ENCODE measurements at regions not wholly inside any gene's neighbourhood (a gene's known extent, or its start where the extent isn't known, plus 50 kb on each side); places are given as distances from the start of the nearest gene placed in this dataset.
"Not testable (repeated sequence)": the region's sequence is repeated elsewhere in the genome, so short reads cannot be mapped to it uniquely, and the experiment has no call there.

GRCh38 chr3:194251007-194251406 lies 100.1 kb downstream of the CPN2 start:
- no peak for DNase-seq

GRCh38 chr3:194251461-194251860 lies 99.7 kb downstream of the CPN2 start:
- DNase-seq: no peak

GRCh38 chr3:194251891-194252560 lies 99.1 kb downstream of the CPN2 start:
- DNase-seq: no peak

GRCh38 chr3:194253270-194253669 lies 97.9 kb downstream of the CPN2 start:
- no peak for DNase-seq

- no peak for DNase-seq
Measured at GRCh38 chr3:194254040-194254439, 97.1 kb downstream of the CPN2 start.

- no peak for DNase-seq
Measured at GRCh38 chr3:194255252-194256039, 95.7 kb downstream of the CPN2 start.

- DNase-seq: no peak
Measured at GRCh38 chr3:194256040-194256945, 94.8 kb downstream of the CPN2 start.

- peak; percentile 14 for DNase-seq
Measured at GRCh38 chr3:194257151-194257621, 93.9 kb downstream of the CPN2 start.

GRCh38 chr3:194257916-194258668 lies 93.0 kb downstream of the CPN2 start:
- DNase-seq: no peak

- DNase-seq: no peak
Measured at GRCh38 chr3:194259982-194260766, 91.0 kb downstream of the CPN2 start.

GRCh38 chr3:194261581-194262063 lies 89.5 kb downstream of the CPN2 start:
- DNase-seq: no peak

- no peak for DNase-seq
Measured at GRCh38 chr3:194262176-194262924, 88.8 kb downstream of the CPN2 start.

- DNase-seq: no peak
Measured at GRCh38 chr3:194262925-194263305, 88.2 kb downstream of the CPN2 start.

- not testable (repeated sequence) for DNase-seq
Measured at GRCh38 chr3:194264631-194265504, 86.3 kb downstream of the CPN2 start.

GRCh38 chr3:194265505-194265892 lies 85.6 kb downstream of the CPN2 start:
- no peak for DNase-seq

GRCh38 chr3:194265996-194266964 lies 84.8 kb downstream of the CPN2 start:
- DNase-seq: no peak

GRCh38 chr3:194267744-194268653 lies 83.1 kb downstream of the CPN2 start:
- no peak for DNase-seq
